ENCODE measurements at regions not wholly inside any gene's neighbourhood (a gene's known extent, or its start where the extent isn't known, plus 50 kb on each side); places are given as distances from the start of the nearest gene placed in this dataset.

DNA sequence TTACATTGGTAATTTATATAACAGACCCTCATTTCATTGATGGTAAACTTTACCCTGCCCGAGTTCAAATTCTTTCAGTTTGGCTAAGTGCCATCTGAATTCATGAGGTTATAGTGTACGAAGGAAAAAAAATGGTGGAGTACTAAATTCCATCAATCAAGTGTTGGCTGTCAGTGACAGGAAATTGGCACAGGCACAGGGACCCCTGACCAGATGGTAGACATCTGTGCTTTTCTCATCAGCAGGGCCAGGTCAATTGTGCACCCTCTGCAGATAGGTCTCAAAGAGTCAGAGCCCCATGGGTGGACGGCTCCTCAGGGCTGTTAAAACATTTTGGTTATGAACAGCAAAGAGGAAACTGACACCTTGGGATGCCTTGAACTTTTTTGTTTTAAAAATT is 439.2 kb downstream of the SETBP1 start:
- no peak for DNase-seq

- DNase-seq = no peak
These were observed 440.5 kb downstream of the SETBP1 start for GRCh38 chr18:45121146-45121545.

GRCh38 chr18:45122506-45122905 is 441.8 kb downstream of the SETBP1 start:
- DNase-seq = no peak

- no peak for DNase-seq
These were observed 446.7 kb downstream of the SETBP1 start for GRCh38 chr18:45127405-45127804.

GRCh38 chr18:45133276-45133675 is 452.6 kb downstream of the SETBP1 start:
- DNase-seq = no peak

DNA sequence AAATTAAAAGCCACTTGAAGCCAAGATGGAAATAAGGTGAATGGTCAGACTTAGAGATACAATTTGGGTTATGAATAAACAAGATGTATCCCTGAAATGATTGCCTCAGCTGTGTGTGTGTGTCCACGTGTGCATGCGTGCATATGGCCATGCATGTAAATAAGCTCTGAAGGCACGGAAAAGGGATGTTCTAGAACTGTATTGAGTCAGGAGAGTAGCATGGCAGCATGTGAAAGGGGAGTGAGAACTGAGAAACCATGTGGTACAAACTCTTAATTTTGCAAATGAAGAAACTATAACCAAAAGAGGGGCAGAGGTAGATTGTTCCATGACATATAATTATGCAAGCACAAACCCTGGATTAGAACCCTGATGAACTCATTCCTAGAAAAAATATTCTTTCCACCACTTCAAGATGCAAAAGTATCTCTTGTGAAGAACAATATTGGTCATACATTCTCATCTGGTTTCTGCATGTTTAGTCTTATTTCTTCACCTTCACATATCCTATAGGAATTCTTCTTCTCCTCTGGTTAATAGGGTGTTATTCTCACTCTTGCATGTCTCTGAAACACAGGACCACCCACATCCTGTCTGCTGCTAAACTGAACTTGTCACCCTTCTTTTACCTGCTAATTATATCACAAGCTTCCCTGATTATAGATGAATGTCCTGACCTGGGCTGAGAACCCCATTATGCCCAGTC is 455.8 kb downstream of the SETBP1 start:
- no peak for DNase-seq

DNA sequence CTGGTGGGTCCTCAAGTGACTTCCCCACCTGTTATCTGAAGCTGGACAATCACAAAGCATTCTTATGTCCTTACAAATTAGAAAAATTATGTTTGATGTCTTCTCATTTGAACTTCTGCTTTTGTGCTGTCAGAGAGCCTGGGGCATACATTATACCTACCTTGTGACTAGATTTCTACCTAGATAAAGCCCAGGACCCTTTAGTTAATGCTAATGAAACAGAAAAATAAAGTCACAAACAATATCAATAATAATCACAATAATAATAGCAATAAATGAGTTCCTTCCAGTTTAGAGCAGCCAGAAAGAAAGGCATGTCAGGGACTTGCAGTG is 456.4 kb downstream of the SETBP1 start:
- DNase-seq = no peak

GRCh38 chr18:45139478-45139877 is 458.8 kb downstream of the SETBP1 start:
- DNase-seq = no peak

DNA sequence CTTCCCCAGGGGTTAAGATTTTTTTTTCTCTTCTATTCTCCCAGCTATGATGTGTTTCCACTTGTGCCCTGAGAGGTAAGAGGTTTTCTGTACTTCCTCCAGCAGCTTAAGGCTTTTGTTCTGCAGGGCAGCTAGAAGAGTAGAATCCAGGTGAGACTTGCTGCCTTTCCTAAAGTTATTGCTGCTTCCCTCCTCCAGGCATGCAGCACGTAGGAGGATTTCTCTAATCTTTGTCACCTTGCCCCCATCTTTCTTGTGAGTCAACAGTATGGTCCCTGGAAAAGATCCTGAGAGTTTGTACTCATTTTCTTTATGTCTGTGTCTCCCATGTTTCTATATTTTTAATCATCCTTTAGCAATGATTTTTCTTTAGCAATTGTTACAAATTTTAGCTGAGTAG is 462.2 kb downstream of the SETBP1 start:
- no peak for DNase-seq

GRCh38 chr18:45149712-45150111 is 465.6 kb upstream of the SLC14A2 start:
- DNase-seq = no peak

DNA sequence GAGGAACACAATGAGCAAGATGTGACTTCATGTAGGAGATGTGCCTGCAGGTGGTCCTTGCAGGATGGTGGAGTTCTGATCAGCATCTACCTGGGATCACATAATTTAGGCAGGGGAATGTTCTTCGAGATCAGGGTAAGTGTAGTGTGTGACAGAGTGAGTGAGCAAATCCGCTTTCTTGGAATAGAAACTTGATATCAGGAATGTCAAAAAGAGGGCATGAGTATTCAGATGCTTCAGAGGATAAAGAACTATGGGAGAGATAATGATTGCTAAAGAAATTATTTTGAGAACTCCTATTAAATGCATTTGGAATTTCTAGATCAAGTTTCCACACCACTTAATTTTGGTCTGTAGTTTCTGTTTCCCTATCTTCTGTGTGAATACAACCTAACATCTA is 463.6 kb upstream of the SLC14A2 start:
- DNase-seq = no peak

- DNase-seq = no peak
These were observed 459.8 kb upstream of the SLC14A2 start for GRCh38 chr18:45155526-45155925.

GRCh38 chr18:45156946-45157345 is 458.3 kb upstream of the SLC14A2 start:
- no peak for DNase-seq

DNA sequence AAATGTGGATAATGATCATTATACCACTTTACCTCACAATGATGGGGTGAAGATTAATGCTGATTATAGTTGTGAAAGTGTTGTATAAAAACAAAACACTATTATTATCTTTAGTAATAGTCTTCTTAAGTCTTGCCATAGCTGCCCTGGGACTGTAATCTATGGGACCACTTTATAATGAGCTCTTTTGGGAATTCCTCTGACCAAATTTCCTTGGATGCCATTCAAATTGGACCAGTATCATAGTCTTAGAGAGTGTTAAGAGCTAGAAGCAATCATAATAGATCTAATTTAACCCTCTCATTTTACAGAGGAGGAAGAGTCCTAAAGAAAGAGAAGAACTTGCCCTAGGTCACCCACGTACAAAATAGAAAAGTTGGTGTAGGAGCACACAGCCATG is 457.7 kb upstream of the SLC14A2 start:
- DNase-seq = no peak

GRCh38 chr18:45161850-45162249 is 453.4 kb upstream of the SLC14A2 start:
- DNase-seq = no peak

GRCh38 chr18:45163871-45164270 is 451.4 kb upstream of the SLC14A2 start:
- no peak for DNase-seq

GRCh38 chr18:45164551-45164950 is 450.7 kb upstream of the SLC14A2 start:
- no peak for DNase-seq

- no peak for DNase-seq
These were observed 450.0 kb upstream of the SLC14A2 start for GRCh38 chr18:45165176-45165713.

- no peak for DNase-seq
These were observed 449.4 kb upstream of the SLC14A2 start for GRCh38 chr18:45165871-45166270.

DNA sequence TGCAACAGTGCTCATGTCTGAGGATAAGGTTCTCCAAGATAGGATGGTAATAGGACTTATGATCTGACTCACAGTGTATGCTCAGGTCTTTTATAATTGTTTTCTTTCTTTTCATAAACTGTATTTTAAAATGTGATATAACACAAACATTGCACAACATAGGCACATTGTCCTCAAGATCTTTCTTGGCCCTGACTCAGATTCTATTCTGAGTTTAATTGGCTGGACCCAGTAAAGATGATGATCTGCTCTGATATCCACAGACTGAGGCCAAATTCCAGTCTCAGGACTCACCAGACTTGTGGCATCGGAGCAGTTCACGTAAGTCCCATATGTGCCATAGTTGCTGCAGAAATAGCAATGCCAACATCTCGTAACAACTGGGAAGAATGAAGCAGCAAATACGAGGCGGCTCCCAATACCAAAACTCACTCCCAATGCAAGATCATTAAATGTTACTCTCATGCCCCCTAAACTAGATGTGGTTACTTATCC is 448.9 kb upstream of the SLC14A2 start:
- DNase-seq = no peak

DNA sequence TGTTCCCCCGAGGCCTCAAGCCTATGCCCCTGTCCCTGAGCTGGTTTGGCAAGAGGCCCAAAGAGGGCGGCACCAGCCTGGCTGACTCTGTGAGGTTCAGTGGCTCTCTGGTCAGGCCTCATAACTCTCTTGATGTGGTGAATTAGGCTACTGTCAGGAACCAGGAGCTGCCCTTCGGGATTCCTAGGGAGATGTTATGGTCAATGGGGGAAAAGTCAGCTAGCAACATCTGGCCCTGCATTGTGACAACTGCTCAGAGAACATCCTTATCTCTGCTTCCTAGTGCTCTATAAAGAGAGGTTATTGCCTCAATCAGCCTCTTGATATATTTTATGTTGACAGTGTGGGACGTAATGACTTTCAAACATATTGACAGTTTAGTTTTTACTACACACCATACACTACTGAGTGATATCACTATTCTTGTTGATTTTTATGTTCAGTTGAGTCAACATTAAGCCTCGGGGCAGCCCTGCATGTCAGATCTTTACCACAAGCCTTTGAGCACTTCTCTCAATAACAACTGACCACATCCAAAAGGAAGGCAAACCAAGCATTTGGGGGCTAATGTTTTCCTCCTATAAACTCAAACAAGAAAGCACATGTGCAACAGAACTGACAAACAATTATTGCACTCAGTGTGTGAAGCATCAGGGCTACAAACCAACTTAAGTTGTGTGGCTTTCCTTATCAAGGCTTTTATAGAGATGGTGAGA is 448.3 kb upstream of the SLC14A2 start:
- no peak for DNase-seq

- DNase-seq = no peak
These were observed 447.5 kb upstream of the SLC14A2 start for GRCh38 chr18:45167631-45168280.

GRCh38 chr18:45168866-45169600 is 446.2 kb upstream of the SLC14A2 start:
- DNase-seq = no peak

Data from CD4-positive, alpha-beta T cell treated with Interleukin-1 beta for 1 hour (primary cell).